Stomach (tissue), 8 donors: ENCODE measurements at regions not wholly inside any gene's neighbourhood (a gene's known extent, or its start where the extent isn't known, plus 50 kb on each side); places are given as distances from the start of the nearest gene placed in this dataset.
A peak's percentile ranks its signal among the peaks of the same experiment; 100 is the strongest.

ENCODE experiments used
- DNase-seq, 2 donors: peaks; one replicate each; pipeline versions ENCODE4 v3.0.0 to v3.0.0-alpha.2; 2013 to 2019
- H3K27ac ChIP-seq, 5 donors: fragments of 200-600 bp in 4 of 5; sonication (generic) in 4 of 5; one replicate each; pipeline ENCODE4 v1.5.1; 2013 to 2019; ENCODE audit warnings: mild to moderate bottlenecking in 1 of 5, moderate library complexity in 1 of 5
- H3K27me3 ChIP-seq, 3 donors: fragments of 200-600 bp; sonication (generic); one replicate each; pipeline ENCODE4 v1.5.1; 2017 to 2019; ENCODE audit warnings: mixed run types in 1 of 3
- H3K36me3 ChIP-seq, 4 donors: fragments of 200-600 bp; sonication (generic); 1 replicate in 3 of 4; 2 replicates in 1 of 4; pipeline ENCODE4 v1.5.1; 2016 to 2019
- H3K4me1 ChIP-seq, 4 donors: fragments of 200-600 bp; sonication (generic); one replicate each; pipeline ENCODE4 v1.5.1; 2016 to 2019
- H3K4me3 ChIP-seq, 4 donors: fragments of 200-600 bp; sonication (generic) in 3 of 4; one replicate each; pipeline ENCODE4 v1.5.1; 2016 to 2019; ENCODE audit warnings: mild to moderate bottlenecking in 1 of 4
- H3K9me3 ChIP-seq, 4 donors: fragments of 200-600 bp; sonication (generic); one replicate each; pipeline ENCODE4 v1.5.1; 2016 to 2019
- EP300 ChIP-seq: sonication (generic); formaldehyde crosslinking; IDR thresholded peaks from one replicate; pipeline ENCODE4 v1.6.1; 2017; ENCODE audit warnings: antibody characterized with exemption
- POLR2A ChIP-seq, 4 donors: fragments of 450-650 bp; IDR thresholded peaks; one replicate each; pipeline ENCODE4 v1.6.1; 2016; ENCODE audit warnings: antibody characterized with exemption in 4 of 4, control low read depth in 2 of 4, mild to moderate bottlenecking in 1 of 4, moderate library complexity in 1 of 4
- POLR2AphosphoS5 ChIP-seq, 3 donors: sonication (generic); formaldehyde crosslinking; IDR thresholded peaks; one replicate each; pipeline ENCODE4 v1.6.1; 2016; ENCODE audit warnings: antibody characterized with exemption in 3 of 3
- WGBS, 5 donors: extraction: QIAGEN DNeasy Blood & Tissue Kit in 3 of 5; methylation state at CpG; one replicate each; pipeline versions ENCODE4 v1.1.5 to v1.1.7; 2013 to 2018; 5-methylcytosine and 5-hydroxymethylcytosine counted together
- intact Hi-C: fragments of 100-400 bp; cut with DNase I; formaldehyde crosslinking; loops from one replicate; pipeline ENCODE4 v1.15.1; 2023; ENCODE audit warnings: low total_unique reads
- TF ChIP-seq, protein P1 (sequence below), 7 experiments: fragments of 450-650 bp in 4 of 7; fragments of 200-600 bp in 3 of 7; sonication (generic) in 3 of 7; IDR thresholded peaks; one replicate each; pipeline ENCODE4 v1.5.1; 2016 to 2019; ENCODE audit warnings: antibody characterized with exemption in 7 of 7, control low read depth in 2 of 7, mild to moderate bottlenecking in 1 of 7
- donor health status: healthy with polysubstance abuse.
- donor health status: Bipolar disorder and iron deficiency.
- donor health status: healthy.

DNA sequence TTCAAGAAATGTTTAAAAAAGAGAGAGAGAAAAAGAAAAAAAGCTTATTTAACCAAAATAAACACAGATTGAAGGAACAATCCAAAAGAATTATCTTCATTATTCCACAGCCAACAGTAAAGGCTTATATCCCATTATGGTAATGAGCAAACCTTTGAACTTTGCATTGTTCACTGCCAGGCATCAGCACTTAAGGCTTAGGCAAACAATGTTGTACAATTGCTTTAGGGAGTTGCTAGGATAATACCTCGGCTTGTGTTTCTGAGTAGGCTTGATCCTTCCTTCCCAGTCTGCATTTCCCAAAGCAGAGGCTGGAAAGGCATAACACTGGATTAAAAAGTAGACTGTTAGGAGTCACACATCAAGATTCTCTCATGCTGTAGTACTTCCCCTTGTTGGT, 352.7 kb upstream of the IGFBP7 start:
- no peak overlapping the region for H3K27ac ChIP-seq

GRCh38 chr4:57460967-57461366, 350.8 kb upstream of the IGFBP7 start:
- H3K9me3 ChIP-seq = peaks cover 0 to 9% (median 0%) of the 10 kb centered on the region in 4 donors
- no peaks in the 10 kb centered on the region for H3K36me3 ChIP-seq
- intact Hi-C loops = no loop called here
- WGBS, 5 donors = 15 to 39% (median 31%) methylated on average over 1 of the region's 1 CpG
- H3K4me1 ChIP-seq = no peaks in the 10 kb centered on the region
- H3K27ac ChIP-seq = no peak overlapping the region
- H3K4me3 ChIP-seq = no peak overlapping the region
- H3K27me3 ChIP-seq = no peaks in the 10 kb centered on the region
- DNase-seq = no peak
- TF ChIP-seq EP300 (no peak), POLR2A (IDR thresholded peaks at IDR 0.05) (no peak), POLR2AphosphoS5 (IDR thresholded peaks at IDR 0.05) (no peak)
- TF ChIP-seq, protein P1, sequence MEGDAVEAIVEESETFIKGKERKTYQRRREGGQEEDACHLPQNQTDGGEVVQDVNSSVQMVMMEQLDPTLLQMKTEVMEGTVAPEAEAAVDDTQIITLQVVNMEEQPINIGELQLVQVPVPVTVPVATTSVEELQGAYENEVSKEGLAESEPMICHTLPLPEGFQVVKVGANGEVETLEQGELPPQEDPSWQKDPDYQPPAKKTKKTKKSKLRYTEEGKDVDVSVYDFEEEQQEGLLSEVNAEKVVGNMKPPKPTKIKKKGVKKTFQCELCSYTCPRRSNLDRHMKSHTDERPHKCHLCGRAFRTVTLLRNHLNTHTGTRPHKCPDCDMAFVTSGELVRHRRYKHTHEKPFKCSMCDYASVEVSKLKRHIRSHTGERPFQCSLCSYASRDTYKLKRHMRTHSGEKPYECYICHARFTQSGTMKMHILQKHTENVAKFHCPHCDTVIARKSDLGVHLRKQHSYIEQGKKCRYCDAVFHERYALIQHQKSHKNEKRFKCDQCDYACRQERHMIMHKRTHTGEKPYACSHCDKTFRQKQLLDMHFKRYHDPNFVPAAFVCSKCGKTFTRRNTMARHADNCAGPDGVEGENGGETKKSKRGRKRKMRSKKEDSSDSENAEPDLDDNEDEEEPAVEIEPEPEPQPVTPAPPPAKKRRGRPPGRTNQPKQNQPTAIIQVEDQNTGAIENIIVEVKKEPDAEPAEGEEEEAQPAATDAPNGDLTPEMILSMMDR (IDR thresholded peaks at IDR 0.05) = no peak

More for the DNA sequence above, 352.7 kb upstream of the IGFBP7 start:
- H3K9me3 ChIP-seq = peaks cover 0 to 5% (median 0%) of the 10 kb centered on the region in 4 donors
- no peaks in the 10 kb centered on the region for H3K36me3 ChIP-seq
- H3K4me1 ChIP-seq = no peaks in the 10 kb centered on the region
- peak in 1 of 2 donors; percentile 72 for DNase-seq
- no peak overlapping the region for H3K4me3 ChIP-seq
- intact Hi-C loops = no loop called here
- no peak for TF ChIP-seq EP300
- TF ChIP-seq, protein P1 (IDR thresholded peaks at IDR 0.05) = no peak
- no peak for TF ChIP-seq POLR2A (IDR thresholded peaks at IDR 0.05)
- TF ChIP-seq POLR2AphosphoS5 (IDR thresholded peaks at IDR 0.05) = no peak
- WGBS, 5 donors = 12 to 25% (median 19%) methylated on average over 1 of the region's 1 CpG
- H3K27me3 ChIP-seq = no peaks in the 10 kb centered on the region

DNA sequence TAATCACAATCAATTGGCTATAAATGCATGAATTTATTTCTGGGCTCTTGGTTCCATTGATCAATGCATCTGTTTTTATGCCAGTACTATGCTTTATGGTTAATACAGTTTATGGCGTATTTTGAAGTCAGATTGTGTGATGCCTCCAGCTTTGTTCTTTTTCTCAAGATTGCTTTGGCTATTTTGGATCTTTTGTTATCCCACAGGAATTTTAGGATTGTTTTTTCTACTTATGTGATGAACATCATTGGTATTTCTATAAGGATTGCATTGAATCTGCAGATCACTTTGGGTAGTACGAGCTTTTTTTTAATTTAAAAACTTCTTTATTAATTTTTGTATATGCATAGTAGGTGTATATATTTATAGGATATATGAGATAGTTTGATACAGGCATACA, 338.7 kb upstream of the IGFBP7 start:
- Histone ChIP-seq H3K4me1 (peaks cover 0 to 5% (median 2%) of the 10 kb centered on the region in 4 donors), H3K27me3 (no peaks in the 10 kb centered on the region), H3K9me3 (peaks cover 0 to 20% (median 10%) of the 10 kb centered on the region in 4 donors), H3K36me3 (no peaks in the 10 kb centered on the region), H3K27ac (no peak overlapping the region), H3K4me3 (no peak overlapping the region)
- no peak for DNase-seq
- intact Hi-C loops = no loop called here
- WGBS, 5 donors = 41 to 64% (median 48%) methylated on average over 2 of the region's 2 CpGs
- TF ChIP-seq POLR2A (IDR thresholded peaks at IDR 0.05) = no peak
- no peak for TF ChIP-seq POLR2AphosphoS5 (IDR thresholded peaks at IDR 0.05)
- TF ChIP-seq, protein P1 (IDR thresholded peaks at IDR 0.05) = no peak
- no peak for TF ChIP-seq EP300

DNA sequence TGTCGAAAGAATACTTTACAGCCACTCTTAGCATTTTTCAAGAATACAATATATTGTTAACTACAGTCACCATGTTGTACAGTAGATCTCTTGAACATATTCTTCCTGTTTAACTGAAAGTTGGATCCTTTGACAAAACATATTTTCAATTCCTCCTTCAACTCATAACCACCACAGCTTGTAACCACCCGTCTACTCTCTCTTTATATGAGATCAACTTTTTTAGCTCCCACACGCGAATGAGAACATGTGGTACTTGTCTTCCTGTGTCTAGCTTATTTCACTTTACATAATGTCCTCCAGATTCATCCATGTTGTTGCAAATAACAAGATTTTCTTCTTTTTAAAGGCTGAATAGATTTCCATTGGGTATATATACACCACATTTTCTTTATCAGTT, 338.3 kb upstream of the IGFBP7 start:
- TF ChIP-seq EP300 (no peak), POLR2A (IDR thresholded peaks at IDR 0.05) (no peak), POLR2AphosphoS5 (IDR thresholded peaks at IDR 0.05) (no peak)
- TF ChIP-seq, protein P1 (IDR thresholded peaks at IDR 0.05) = no peak
- Histone ChIP-seq H3K36me3 (no peaks in the 10 kb centered on the region), H3K4me1 (peaks cover 0 to 9% (median 4%) of the 10 kb centered on the region in 4 donors), H3K27ac (no peak overlapping the region), H3K27me3 (no peaks in the 10 kb centered on the region), H3K4me3 (no peak overlapping the region), H3K9me3 (peaks cover 0 to 15% (median 8%) of the 10 kb centered on the region in 4 donors)
- intact Hi-C loops = no loop called here
- DNase-seq = no peak
- WGBS, 5 donors = 84 to 91% (median 88%) methylated on average over 4 of the region's 4 CpGs
